Hepatic stellate cell (primary cell): ENCODE measurements at regions not wholly inside any gene's neighbourhood (a gene's known extent, or its start where the extent isn't known, plus 50 kb on each side); places are given as distances from the start of the nearest gene placed in this dataset.

Source experiments
- DNase-seq: peaks from one replicate; pipeline ENCODE4 v3.0.0; 2011; ENCODE audit warnings: low spot score

- no peak for DNase-seq
Observed at GRCh38 chr13:53856573-53857195, 828.1 kb downstream of the OLFM4 start.

DNA sequence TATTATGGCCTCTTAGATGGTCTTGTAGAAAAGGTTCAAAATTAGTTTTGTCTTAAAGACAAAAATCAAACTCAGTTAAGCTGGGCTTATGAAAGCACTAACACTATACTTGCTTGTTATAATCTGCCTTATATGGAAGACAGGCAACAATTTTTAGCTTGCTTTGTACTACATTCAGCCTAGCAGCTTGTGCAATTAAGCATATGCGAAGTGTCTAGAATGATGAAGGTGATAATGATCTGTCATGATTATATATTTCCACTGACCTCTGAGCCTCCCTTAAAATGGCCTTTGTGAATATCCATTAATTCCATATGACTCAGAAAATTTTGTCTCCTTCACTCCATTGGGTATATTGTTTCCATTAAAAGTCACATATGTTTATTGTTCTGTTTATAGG, 834.9 kb downstream of the OLFM4 start:
- DNase-seq, result no peak

GRCh38 chr13:53873558-53873957, 844.9 kb downstream of the OLFM4 start:
- DNase-seq, result no peak

- no peak for DNase-seq
Observed at GRCh38 chr13:53878861-53879260, 850.2 kb downstream of the OLFM4 start.

- no peak for DNase-seq
Observed at GRCh38 chr13:53885997-53886396, 857.4 kb downstream of the OLFM4 start.

DNA sequence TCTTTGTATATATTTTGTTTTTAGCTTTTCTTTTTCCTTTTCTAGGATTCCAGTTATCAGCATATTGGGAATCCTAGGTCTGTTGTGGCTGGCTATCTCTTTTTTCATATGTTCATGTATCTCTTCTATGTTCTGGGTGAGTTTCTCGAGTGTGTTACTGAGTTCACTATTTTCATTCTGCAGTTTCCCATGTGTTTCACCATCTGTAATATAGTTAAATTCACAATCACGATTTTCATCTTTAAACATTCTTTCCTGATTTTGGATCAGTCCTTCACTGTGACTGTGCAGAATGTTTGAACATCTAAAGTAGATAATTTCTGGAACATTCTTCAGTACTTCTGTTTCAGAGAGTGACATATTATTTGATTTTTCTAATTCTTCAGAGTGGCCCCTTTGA, 862.1 kb downstream of the OLFM4 start:
- no peak for DNase-seq

DNA sequence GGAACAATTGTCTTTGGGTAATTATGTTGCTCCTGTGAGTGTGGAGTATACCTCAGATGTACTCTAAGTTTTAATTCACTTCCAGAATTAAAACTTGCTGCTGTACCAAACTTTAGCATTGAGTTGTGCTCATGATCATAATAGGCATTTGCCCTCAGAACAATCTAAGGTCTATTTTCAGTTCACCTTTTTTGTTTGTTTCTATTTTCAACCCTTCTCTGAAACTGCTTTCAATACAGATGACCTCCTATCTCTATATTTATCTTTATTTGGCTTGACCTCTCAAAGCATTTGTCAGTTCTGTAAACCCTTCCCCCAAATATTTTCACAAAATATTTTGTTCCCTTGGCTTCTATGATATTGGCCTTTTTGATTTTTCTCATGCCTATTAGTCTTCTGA, 873.0 kb downstream of the OLFM4 start:
- no peak for DNase-seq

DNA sequence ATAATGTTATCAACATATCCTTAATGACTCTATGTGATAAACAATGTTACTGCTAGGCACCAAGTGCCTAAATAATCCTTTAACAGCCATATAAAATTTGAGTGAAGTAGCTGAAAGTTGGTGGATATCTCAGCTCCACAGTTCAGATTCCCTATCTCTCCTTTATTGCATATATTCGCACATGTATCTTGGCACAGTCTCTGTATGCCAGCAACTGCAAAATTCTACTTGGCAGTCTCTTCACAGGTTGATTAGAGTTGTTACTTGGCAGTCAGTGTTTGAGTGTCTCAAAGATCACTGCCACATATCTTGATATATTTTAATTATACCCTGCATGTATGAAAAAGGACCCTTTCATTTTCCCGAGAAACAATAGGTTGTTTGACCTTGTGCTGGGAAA, 879.3 kb downstream of the OLFM4 start:
- no peak for DNase-seq

DNA sequence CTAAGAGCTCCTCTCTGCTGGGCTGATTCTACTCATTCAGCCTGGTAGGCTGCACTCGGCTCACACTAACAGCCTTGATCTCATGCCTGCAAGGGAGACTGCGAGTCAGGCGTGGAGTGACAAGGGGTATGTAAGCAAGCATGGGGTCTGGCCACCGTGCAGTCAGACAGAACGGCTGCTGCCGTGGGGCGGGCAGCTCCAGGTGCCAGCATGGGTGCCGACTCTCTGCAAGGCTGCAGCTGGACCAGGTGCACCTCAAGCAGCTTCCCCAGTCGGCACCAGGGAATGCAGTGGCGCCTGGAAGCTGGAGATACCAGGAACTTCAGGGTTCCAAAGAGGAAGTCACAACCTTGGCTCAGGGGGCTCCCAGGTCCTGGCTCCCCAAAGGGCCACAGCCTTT, 892.3 kb downstream of the OLFM4 start:
- DNase-seq, result no peak

DNA sequence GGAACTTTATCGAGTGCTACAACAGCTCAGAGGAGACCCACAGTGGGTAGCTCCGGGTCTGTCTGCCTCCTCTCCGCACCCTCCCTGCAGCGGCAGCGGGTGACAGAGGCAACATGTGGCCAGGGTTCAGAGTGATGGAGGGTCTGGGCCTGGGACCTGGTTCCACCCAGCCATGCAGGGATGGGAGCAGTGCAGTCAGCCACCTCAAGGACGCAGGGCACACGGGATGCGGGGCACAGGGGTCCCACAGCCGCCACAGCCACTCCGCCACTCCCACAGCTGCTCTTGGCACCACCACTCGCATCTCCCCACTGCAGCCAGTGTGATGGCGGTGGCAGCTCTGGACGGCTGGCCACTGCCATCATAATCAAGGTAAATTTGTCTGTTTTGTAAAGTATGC, 892.9 kb downstream of the OLFM4 start:
- no peak for DNase-seq

DNA sequence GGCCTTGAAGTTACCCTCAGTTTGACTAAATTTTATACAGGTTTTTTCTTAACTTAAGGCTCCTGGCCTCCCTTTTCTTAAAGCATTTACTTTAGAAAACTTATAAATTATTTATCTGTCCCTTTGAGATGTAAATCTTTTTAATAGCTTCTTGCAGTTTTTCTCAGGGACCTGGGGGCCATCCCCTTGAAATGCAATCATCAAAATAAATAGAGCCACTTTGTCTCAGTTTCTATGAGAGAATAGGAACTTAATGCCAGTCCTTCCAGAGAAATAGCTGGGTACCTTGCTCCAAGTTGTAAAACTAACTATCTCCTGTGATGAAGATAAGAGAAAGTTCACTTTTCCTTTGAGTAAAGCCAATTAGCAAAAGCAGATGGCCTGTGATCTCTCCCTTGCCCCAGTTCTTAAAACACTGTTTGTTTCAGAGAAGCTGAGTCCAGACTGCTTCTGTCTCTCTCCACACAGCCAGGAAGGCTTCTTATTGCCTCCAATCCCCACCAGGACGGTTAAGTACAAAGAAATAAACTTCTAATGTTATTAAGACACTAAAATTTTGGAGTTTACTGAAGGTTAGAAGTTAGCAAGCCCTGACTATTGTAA, 913.1 kb downstream of the OLFM4 start:
- DNase-seq, result no peak

GRCh38 chr13:53946500-53946899, 917.9 kb downstream of the OLFM4 start:
- no peak for DNase-seq

DNA sequence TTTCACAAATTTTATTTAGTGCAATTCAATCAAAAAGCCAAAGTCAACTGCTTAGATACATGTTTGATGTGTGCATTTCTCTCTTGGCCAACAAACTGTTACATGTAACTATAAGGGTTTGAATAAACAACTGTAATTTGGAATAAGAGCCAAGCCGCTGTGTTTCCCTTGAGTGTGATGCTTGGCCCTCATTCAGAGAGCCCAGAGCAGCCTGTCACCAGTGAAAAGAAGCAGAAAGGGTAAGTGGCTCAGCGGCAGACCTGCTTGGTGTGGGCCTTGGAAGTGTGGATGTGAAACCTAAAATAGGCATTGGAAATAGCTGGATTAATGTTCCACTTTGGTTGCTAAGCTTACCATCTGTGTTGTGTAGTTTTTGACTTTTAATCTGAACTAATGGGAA, 924.6 kb downstream of the OLFM4 start:
- no peak for DNase-seq
